Iris pigment epithelial cell (primary cell): ENCODE measurements at regions not wholly inside any gene's neighbourhood (a gene's known extent, or its start where the extent isn't known, plus 50 kb on each side); places are given as distances from the start of the nearest gene placed in this dataset.

Source experiments
- DNase-seq: peaks from one replicate; pipeline ENCODE4 v3.0.0-alpha.2; 2011; ENCODE audit warnings: low read depth

DNA sequence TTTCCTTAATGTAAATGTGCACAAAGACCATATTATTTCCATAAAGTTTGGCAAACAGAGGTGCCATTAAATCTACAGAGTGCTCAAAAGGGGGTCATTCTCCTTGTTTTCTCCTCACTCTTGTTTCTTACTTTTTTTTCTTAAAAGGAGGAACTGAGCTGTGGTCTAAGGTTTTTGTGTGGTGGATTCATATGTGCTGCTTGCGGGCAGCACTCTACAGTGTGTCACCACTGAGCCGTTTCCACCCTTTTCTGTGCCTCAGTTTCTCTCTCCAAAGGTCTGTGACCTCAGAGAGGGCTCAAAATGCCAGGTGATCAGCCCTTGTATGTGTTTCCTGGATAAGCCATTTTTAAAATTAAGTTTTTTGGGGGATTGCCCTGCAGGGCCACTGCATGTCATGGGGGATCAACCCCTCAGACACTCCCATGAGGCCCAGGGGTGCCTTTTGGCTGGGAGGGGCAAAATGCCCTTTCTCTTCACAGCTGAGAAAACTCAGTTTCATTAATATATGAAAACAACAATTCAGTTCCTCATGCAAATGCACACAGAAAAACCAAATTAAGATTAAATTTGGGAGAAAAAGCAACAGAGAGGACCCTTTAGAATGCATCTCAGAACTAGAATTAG, 56.9 kb upstream of the VOPP1 start:
- DNase-seq, result no peak

DNA sequence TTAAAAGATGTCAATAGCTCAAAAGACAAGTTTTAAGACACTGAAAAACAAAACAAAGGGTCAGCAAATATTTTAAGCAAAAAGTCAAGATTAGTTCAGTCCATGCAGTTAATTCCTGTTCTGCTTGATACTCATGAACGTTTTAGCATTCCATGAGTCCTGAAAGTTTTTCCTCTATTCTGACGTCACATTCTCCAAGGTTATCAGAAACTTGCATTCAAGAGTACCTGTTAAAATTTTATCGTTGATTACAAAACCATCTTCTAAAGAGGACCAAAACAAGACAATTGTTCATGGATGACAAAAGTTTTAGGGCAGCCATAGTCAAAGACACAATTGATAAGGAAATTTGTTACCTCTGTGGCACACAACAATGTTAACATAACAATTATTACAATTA, 52.5 kb upstream of the VOPP1 start:
- DNase-seq, result no peak

DNA sequence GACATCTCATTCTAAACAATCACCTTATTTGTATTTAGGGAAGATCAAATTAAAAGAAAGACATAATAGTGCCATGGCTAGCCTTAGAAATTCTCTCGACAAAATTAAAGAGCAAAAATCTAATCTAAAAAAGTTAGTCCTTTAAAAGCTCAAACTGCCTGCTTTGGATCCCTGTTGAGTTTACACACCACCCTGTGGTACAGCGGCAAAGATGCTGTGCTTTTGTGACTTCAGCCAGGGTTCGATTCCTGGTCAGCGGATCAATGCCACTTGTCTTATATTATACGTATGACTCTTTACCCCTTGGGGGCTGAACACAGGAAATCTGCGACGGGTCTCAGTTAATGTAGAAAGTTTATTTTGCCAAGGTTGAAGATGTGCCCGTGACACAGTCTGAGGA, 51.3 kb upstream of the VOPP1 start:
- no peak for DNase-seq

DNA sequence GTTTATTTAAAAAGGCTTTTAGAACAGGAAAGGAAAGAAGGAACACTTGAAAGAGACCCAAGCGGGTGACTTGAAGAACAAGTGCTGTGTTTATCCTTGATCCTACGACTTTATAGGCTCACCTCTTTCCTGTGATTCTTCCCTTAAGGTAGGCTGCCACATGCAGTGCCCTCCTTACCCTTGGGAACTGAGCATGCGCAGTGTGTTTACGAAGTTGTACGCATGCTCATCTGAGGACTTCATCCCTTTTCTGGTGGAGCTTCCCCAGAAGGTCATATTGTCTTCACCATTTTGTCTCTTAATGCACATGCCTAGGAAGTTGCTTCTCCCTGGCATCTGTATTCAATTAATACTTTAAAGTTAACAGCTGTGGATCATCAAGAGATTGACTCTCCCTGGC, 49.9 kb upstream of the VOPP1 start:
- DNase-seq, result no peak
